KOPT-K1 (cell line): ENCODE measurements at regions not wholly inside any gene's neighbourhood (a gene's known extent, or its start where the extent isn't known, plus 50 kb on each side); places are given as distances from the start of the nearest gene placed in this dataset.

Experiments used
- H3K27ac ChIP-seq: fragments of 200-600 bp; sonication (generic); 2 replicates; pipeline ENCODE4 v1.5.1; 2016; ENCODE audit warnings: antibody characterized with exemption, mild to moderate bottlenecking, low read depth, low read length; ENCODE audit not compliant: poor library complexity, severe bottlenecking
- H3K36me3 ChIP-seq: fragments of 200-600 bp; sonication (generic); 2 replicates; pipeline ENCODE4 v1.5.1; 2017; ENCODE audit warnings: antibody characterized with exemption, mild to moderate bottlenecking, low read length, moderate library complexity; ENCODE audit not compliant: insufficient read depth
- H3K9me3 ChIP-seq: fragments of 200-600 bp; sonication (generic); 2 replicates; pipeline ENCODE4 v1.5.1; 2017; ENCODE audit warnings: antibody characterized with exemption, low read length, mild to moderate bottlenecking; ENCODE audit not compliant: insufficient read depth, poor library complexity, severe bottlenecking

- Histone ChIP-seq H3K9me3 (no peaks in the 10 kb centered on the region), H3K36me3 (no peaks in the 10 kb centered on the region), H3K27ac (no peak overlapping the region)
Measured at GRCh38 chr10:10665750-10666149, 351.9 kb upstream of the CELF2 start.

DNA sequence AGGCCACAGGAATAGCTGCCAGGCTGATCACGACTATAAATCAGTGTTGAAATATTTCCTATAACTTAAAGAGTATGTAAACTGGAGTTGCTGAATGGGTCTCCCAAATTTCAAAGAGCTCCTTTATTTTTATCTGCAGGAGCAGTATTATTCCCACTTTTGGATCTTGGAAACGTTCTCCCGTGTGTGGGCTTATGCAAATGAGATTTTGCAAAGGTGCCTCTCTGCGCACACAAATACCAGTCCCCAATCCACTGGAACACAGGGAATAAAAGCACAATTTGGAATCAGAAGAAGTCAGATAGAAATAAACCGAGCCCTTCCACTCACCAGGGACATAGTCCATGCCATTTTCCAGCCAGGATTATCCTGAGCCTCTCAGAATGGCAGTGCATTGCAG, 350.2 kb upstream of the CELF2 start:
- Histone ChIP-seq H3K27ac (no peak overlapping the region), H3K36me3 (no peaks in the 10 kb centered on the region), H3K9me3 (no peaks in the 10 kb centered on the region)

GRCh38 chr10:10676972-10677371, 340.7 kb upstream of the CELF2 start:
- Histone ChIP-seq H3K9me3 (peaks cover 4% of the 10 kb centered on the region), H3K36me3 (no peaks in the 10 kb centered on the region), H3K27ac (no peak overlapping the region)

- Histone ChIP-seq H3K27ac (no peak overlapping the region), H3K9me3 (peaks cover 4% of the 10 kb centered on the region), H3K36me3 (no peaks in the 10 kb centered on the region)
Measured at GRCh38 chr10:10677479-10677878, 340.2 kb upstream of the CELF2 start.

DNA sequence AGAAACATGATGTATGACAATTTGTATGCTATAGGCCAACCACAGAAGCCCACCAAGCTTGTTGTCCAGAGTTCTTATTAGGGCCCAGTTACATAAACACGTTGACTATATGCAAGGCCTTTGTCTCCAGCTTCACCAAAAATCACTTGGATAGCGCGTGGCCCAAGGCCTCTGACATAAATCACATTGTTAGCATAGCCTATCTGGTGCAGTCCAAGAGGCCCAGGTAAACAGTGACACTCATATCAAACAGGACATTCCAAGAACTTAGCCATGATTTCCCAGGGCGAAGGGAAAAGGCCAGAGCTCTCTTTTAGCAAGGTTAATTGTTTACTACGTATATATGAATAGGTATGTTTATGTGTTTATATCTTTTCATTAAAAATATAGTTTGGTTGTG, 337.2 kb upstream of the CELF2 start:
- Histone ChIP-seq H3K9me3 (no peaks in the 10 kb centered on the region), H3K27ac (no peak overlapping the region), H3K36me3 (no peaks in the 10 kb centered on the region)

- Histone ChIP-seq H3K27ac (no peak overlapping the region), H3K36me3 (no peaks in the 10 kb centered on the region), H3K9me3 (no peaks in the 10 kb centered on the region)
Measured at GRCh38 chr10:10684972-10685371, 332.7 kb upstream of the CELF2 start.

GRCh38 chr10:10685566-10685965, 332.1 kb upstream of the CELF2 start:
- Histone ChIP-seq H3K27ac (no peak overlapping the region), H3K9me3 (no peaks in the 10 kb centered on the region)

GRCh38 chr10:10687751-10688150, 329.9 kb upstream of the CELF2 start:
- Histone ChIP-seq H3K27ac (no peak overlapping the region), H3K36me3 (no peaks in the 10 kb centered on the region), H3K9me3 (no peaks in the 10 kb centered on the region)

More at GRCh38 chr10:10685566-10685965, 332.1 kb upstream of the CELF2 start:
- H3K36me3 ChIP-seq = no peaks in the 10 kb centered on the region

DNA sequence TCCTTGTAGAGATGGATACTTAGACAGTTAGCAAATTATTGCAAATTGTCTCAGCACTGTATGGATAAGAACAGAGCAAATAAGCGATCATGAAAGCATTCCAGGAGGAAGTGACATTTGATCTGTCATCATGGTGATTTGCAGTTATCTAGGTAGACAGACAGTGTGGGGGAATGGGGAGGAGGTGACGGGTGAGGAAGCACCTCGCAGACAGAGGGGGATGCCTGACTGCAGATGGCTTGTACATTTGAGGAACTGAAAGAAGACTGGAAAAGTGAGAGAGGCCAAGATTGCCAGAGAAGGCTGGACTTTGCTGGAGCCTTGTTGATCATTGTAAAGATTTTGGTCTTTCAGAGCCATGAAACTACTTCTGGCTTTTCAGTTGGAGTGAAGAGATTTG, 318.2 kb upstream of the CELF2 start:
- Histone ChIP-seq H3K36me3 (no peaks in the 10 kb centered on the region), H3K9me3 (no peaks in the 10 kb centered on the region), H3K27ac (no peak overlapping the region)

- Histone ChIP-seq H3K9me3 (no peaks in the 10 kb centered on the region), H3K27ac (no peak overlapping the region)
Measured at GRCh38 chr10:10701084-10701611, 316.5 kb upstream of the CELF2 start.

DNA sequence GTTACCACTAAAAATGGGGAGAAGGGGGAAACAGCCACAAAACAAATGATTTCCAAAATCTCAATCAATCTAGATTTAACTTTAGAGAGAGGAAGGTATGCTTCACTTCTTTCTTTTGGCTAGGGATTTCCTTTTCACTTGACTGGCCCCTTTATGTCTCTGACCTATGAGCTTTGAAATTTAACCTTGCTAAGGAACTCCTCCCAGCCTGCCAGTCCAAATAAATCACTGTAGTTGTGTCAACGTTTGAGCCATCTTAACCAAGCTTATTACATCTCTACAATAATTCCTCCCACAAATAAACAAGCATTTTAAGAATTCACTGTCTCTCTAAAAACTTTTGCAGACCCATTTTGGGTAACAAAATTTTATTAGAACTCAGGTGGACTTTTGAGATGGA, 315.5 kb upstream of the CELF2 start:
- no peak overlapping the region for H3K27ac ChIP-seq
- no peaks in the 10 kb centered on the region for H3K36me3 ChIP-seq
- H3K9me3 ChIP-seq = no peaks in the 10 kb centered on the region

More at GRCh38 chr10:10701084-10701611, 316.5 kb upstream of the CELF2 start:
- H3K36me3 ChIP-seq = no peaks in the 10 kb centered on the region

DNA sequence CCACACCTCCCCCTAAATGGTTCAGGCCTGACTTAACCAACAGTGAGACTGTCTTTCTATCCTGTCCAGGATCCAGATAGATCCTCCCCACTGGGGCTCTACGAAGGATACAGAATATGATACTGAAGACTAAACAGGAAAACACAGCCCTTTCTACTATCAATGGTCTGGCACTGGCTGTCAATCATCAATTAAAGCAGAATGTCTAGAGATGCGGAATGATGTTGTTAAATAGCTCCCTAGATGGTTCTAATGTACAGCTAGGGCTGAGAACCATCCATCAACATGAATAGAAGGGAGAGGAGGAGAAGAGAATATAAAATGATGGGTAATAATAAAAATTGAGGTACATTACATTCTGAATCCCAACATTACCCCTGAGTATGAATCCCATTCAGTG, 314.3 kb upstream of the CELF2 start:
- Histone ChIP-seq H3K27ac (no peak overlapping the region), H3K9me3 (no peaks in the 10 kb centered on the region)

GRCh38 chr10:10712155-10712704, 305.4 kb upstream of the CELF2 start:
- no peaks in the 10 kb centered on the region for H3K9me3 ChIP-seq
- no peak overlapping the region for H3K27ac ChIP-seq
- H3K36me3 ChIP-seq = no peaks in the 10 kb centered on the region

More for the DNA sequence above, 314.3 kb upstream of the CELF2 start:
- H3K36me3 ChIP-seq = no peaks in the 10 kb centered on the region

- H3K27ac ChIP-seq = no peak overlapping the region
- no peaks in the 10 kb centered on the region for H3K9me3 ChIP-seq
- H3K36me3 ChIP-seq = no peaks in the 10 kb centered on the region
Measured at GRCh38 chr10:10714327-10714726, 303.3 kb upstream of the CELF2 start.

GRCh38 chr10:10716972-10717371, 300.7 kb upstream of the CELF2 start:
- no peak overlapping the region for H3K27ac ChIP-seq
- H3K9me3 ChIP-seq = no peaks in the 10 kb centered on the region
- no peaks in the 10 kb centered on the region for H3K36me3 ChIP-seq

- H3K9me3 ChIP-seq = no peaks in the 10 kb centered on the region
- no peak overlapping the region for H3K27ac ChIP-seq
- H3K36me3 ChIP-seq = no peaks in the 10 kb centered on the region
Measured at GRCh38 chr10:10722422-10722821, 295.2 kb upstream of the CELF2 start.
